Adrenal gland (tissue), 9 donors: ENCODE measurements at regions not wholly inside any gene's neighbourhood (a gene's known extent, or its start where the extent isn't known, plus 50 kb on each side); places are given as distances from the start of the nearest gene placed in this dataset.
A peak's percentile ranks its signal among the peaks of the same experiment; 100 is the strongest.

ENCODE experiments used
- DNase-seq, 7 donors: peaks; one replicate each; pipeline ENCODE4 v3.0.0-alpha.2; 2019 to 2020
- H3K27ac ChIP-seq, 5 donors: fragments of 200-600 bp; sonication (generic) in 4 of 5; 1 replicate in 3 of 5; 2 replicates in 2 of 5; pipeline versions ENCODE4 v1.5.1 to v1.8.0; 2016 to 2020; ENCODE audit warnings: mild to moderate bottlenecking in 1 of 5
- H3K27me3 ChIP-seq: fragments of 200-600 bp; 2 replicates; pipeline ENCODE4 v1.8.0; 2021
- H3K36me3 ChIP-seq, 2 donors: fragments of 200-600 bp; replicated peaks in 1 of 2; 1 replicate in 1 of 2; 2 replicates in 1 of 2; pipeline versions ENCODE4 v1.5.1 to v1.8.0; 2018 to 2022
- H3K4me1 ChIP-seq, 2 donors: fragments of 200-600 bp; replicated peaks in 1 of 2; 1 replicate in 1 of 2; 2 replicates in 1 of 2; pipeline versions ENCODE4 v1.5.1 to v1.8.0; 2018 to 2021
- H3K4me3 ChIP-seq, 4 donors: fragments of 200-600 bp; sonication (generic) in 3 of 4; one replicate each; pipeline ENCODE4 v1.5.1; 2016 to 2018
- H3K9me3 ChIP-seq, 3 donors: fragments of 200-600 bp; sonication (generic) in 1 of 3; replicated peaks in 1 of 3; 1 replicate in 2 of 3; 2 replicates in 1 of 3; pipeline versions ENCODE4 v1.5.1 to v1.8.0; 2016 to 2021
- POLR2A ChIP-seq, 2 donors: fragments of 450-650 bp; IDR thresholded peaks; one replicate each; pipeline ENCODE4 v1.6.1; 2017; ENCODE audit warnings: antibody characterized with exemption in 2 of 2, mild to moderate bottlenecking in 2 of 2, moderate library complexity in 1 of 2
- WGBS, 4 donors: extraction: QIAGEN DNeasy Blood & Tissue Kit in 2 of 4; methylation state at CpG; one replicate each; pipeline versions ENCODE4 v1.1.5 to v1.1.7; 2013 to 2017; 5-methylcytosine and 5-hydroxymethylcytosine counted together
- intact Hi-C, 2 donors: fragments of 100-400 bp; cut with DNase I; formaldehyde crosslinking; loops; one replicate each; pipeline versions ENCODE4 v1.14.1 to v1.15.0; 2022 to 2023
- TF ChIP-seq, protein P1 (sequence below), 6 experiments: fragments of 450-650 bp in 4 of 6; fragments of 200-600 bp in 2 of 6; sonication (generic) in 1 of 6; IDR thresholded peaks; 1 replicate in 5 of 6; 2 replicates in 1 of 6; pipeline versions ENCODE4 v1.5.1 to v1.8.0; 2016 to 2021; ENCODE audit warnings: antibody characterized with exemption in 6 of 6, mild to moderate bottlenecking in 2 of 6, moderate library complexity in 1 of 6
- donor health status: healthy with polysubstance abuse.
- donor health status: Bipolar disorder and iron deficiency.
- donor health status: DM: yes; HTN: yes; CAD: no.
- donor health status: DM: no; HTN: no; CAD: no.
- donor health status: DM: no; HTN: no; CAD: no.

DNA sequence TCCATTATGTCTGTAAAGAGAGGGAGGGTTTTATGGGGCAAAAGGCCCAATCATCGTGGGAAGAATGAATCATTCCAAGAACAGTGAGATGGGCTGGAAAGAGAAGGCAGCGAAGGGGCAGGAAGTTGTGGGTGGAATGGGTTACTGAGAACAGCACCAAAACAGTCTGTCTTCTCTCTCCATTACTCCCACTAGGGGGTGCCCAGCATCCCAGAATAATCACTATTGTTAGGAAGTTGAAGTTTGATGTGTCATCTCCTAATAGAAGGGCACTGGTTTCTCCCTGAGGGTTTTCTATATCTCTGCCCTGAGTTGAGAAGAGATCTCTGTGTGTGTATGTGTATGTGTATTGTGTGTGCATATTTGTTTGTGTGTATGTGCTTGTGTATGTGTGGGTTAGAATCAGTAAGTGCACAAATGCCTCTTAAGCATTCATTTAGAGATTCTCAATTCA, 76.6 kb upstream of the MAP4K3 start:
- Histone ChIP-seq H3K36me3 (no peaks in the 10 kb centered on the region), H3K27ac (peak overlapping the region in 4 of 5 donors; percentile 33 to 83 (median 54)), H3K4me1 (peaks cover 32 to 63% of the 10 kb centered on the region in 2 donors), H3K27me3 (no peaks in the 10 kb centered on the region), H3K9me3 (no peaks in the 10 kb centered on the region), H3K4me3 (no peak overlapping the region)
- peak; percentile 53 to 86 (median 74) for DNase-seq
- WGBS, 4 donors: 4 to 26% (median 12%) methylated on average over 2 of the region's 2 CpGs
- no peak for TF ChIP-seq POLR2A (IDR thresholded peaks at IDR 0.05)
- TF ChIP-seq, protein P1, sequence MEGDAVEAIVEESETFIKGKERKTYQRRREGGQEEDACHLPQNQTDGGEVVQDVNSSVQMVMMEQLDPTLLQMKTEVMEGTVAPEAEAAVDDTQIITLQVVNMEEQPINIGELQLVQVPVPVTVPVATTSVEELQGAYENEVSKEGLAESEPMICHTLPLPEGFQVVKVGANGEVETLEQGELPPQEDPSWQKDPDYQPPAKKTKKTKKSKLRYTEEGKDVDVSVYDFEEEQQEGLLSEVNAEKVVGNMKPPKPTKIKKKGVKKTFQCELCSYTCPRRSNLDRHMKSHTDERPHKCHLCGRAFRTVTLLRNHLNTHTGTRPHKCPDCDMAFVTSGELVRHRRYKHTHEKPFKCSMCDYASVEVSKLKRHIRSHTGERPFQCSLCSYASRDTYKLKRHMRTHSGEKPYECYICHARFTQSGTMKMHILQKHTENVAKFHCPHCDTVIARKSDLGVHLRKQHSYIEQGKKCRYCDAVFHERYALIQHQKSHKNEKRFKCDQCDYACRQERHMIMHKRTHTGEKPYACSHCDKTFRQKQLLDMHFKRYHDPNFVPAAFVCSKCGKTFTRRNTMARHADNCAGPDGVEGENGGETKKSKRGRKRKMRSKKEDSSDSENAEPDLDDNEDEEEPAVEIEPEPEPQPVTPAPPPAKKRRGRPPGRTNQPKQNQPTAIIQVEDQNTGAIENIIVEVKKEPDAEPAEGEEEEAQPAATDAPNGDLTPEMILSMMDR (IDR thresholded peaks at IDR 0.05): peak; percentile 42 to 72 (median 63)
- intact Hi-C loops: no loop called here

DNA sequence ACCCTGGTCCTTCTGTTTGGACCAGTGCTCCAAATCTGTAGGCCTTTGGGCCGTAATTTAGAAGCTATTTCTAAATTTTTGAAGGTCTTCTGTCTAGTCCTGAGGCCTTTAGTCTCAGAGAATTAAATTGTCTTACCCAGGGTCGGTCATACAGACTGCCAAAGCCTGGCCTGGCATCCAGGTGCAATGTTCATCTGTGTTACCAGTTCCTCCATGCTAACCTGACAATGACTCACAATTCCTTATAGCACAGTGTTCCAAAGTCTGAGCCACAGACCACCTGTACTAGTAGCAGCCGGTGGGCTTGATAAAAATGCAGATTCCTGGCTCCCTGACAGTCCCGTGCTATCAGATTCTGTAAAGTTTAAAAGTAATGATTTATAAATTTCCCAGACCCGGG, 77.7 kb upstream of the MAP4K3 start:
- DNase-seq: no peak
- Histone ChIP-seq H3K36me3 (no peaks in the 10 kb centered on the region), H3K9me3 (no peaks in the 10 kb centered on the region), H3K4me3 (no peak overlapping the region), H3K4me1 (peaks cover 32 to 52% of the 10 kb centered on the region in 2 donors), H3K27ac (no peak overlapping the region), H3K27me3 (no peaks in the 10 kb centered on the region)
- 89 to 99% (median 92%) methylated on average over 5 of the region's 5 CpGs for WGBS, 4 donors
- no peak for TF ChIP-seq POLR2A (IDR thresholded peaks at IDR 0.05)
- TF ChIP-seq, protein P1 (IDR thresholded peaks at IDR 0.05): no peak
- intact Hi-C loops: loop anchor here in 1 of 2 donors (5.0 kb wide), 1 partner anchor 133 kb away; no protein-coding TSS in a partner anchor

DNA sequence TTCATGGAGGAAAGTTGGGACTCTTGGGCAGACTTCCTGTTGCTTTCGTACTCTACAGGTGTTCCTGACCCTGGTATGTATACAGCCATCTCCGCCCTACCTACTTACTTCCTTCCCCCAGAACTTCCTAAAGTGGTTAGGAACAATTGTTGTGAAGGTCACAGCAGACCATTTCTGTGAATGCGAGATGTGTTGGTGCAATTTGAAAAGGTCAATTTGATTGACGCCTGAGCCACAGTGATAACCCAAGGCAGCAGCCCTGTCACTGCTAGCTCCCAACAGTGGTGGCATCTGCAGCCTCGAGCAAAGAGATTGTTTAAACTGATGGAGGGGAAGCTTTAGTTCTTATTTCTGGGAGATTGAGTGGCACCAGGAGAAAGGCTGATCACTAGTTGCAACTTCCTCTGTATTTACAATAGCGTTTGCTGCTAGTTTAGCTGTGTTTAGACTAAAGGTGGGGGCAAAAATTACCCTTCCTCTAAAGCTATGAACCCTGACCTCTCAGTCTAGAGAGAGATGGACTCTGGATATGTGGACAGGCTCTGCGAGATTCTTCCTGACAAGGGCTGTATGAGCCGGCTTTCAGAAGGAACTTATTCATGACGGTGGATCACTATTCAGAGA, 78.3 kb upstream of the MAP4K3 start:
- Histone ChIP-seq H3K36me3 (no peaks in the 10 kb centered on the region), H3K9me3 (no peaks in the 10 kb centered on the region), H3K27me3 (no peaks in the 10 kb centered on the region), H3K4me1 (peaks cover 32 to 49% of the 10 kb centered on the region in 2 donors), H3K27ac (peak overlapping the region in 1 of 5 donors; percentile 21), H3K4me3 (no peak overlapping the region)
- DNase-seq: no peak
- intact Hi-C loops: loop anchor here in 1 of 2 donors (5.0 kb wide), 1 partner anchor 133 kb away; no protein-coding TSS in a partner anchor
- TF ChIP-seq, protein P1 (IDR thresholded peaks at IDR 0.05): no peak
- TF ChIP-seq POLR2A (IDR thresholded peaks at IDR 0.05): no peak
- 80 to 86% (median 83%) methylated on average over 9 of the region's 9 CpGs for WGBS, 4 donors

DNA sequence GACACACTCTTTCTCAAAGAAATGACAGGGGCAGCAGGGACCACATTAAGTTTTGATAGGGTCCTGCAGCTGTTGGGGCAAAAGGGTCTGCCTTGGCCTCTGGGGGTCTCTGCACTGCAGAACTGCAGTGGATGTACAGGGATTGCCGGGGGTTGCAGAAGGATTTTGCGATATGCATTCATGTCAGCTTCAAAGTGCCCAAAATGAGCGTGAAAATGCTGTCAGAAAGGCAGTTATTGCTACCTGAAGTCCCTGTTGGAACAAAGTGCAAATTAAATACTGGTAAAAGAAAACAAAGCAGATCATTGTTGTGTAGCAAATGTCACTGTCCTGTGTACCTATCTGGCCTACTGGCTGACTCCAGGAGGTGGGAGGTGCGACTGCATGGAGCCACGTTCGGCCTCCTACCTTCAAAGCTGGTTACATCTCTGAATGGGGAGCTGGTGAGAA, 78.8 kb upstream of the MAP4K3 start:
- Histone ChIP-seq H3K27ac (peak overlapping the region in 1 of 5 donors; percentile 21), H3K4me3 (no peak overlapping the region), H3K9me3 (no peaks in the 10 kb centered on the region), H3K27me3 (no peaks in the 10 kb centered on the region), H3K36me3 (no peaks in the 10 kb centered on the region), H3K4me1 (peaks cover 31 to 44% of the 10 kb centered on the region in 2 donors)
- TF ChIP-seq, protein P1 (IDR thresholded peaks at IDR 0.05): no peak
- no peak for TF ChIP-seq POLR2A (IDR thresholded peaks at IDR 0.05)
- no peak for DNase-seq
- 91 to 94% (median 92%) methylated on average over 6 of the region's 6 CpGs for WGBS, 4 donors
- intact Hi-C loops: loop anchor here in 1 of 2 donors (5.0 kb wide), 1 partner anchor 134 kb away; no protein-coding TSS in a partner anchor
